Inflammatory macrophage (primary cell): ENCODE measurements at regions not wholly inside any gene's neighbourhood (a gene's known extent, or its start where the extent isn't known, plus 50 kb on each side); places are given as distances from the start of the nearest gene placed in this dataset.
A peak's percentile ranks its signal among the peaks of the same experiment; 100 is the strongest.

ENCODE experiments used
- DNase-seq, 2 donors: peaks; one replicate each; pipeline ENCODE4 v3.0.0-alpha.2; 2020 to 2022

DNA sequence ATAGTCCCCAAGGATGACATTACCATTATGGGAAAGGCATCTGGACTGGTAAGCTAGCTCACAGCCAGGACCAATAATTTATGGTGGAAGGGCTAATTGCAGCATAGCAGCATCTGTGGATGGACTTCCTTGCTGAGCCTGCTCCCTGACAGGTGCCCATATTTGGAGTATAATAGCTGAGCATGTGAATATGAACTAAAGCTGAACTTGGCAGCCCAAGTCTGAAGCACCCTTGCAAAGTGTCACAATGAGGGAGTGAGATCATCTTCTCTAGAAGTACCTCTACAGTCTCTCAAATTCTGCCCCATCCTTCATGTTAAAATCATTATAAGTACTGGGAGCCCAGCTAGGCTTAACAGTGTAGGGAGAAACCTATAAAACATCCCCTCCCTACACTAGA, 128.2 kb upstream of the INPP4B start:
- no peak for DNase-seq

DNA sequence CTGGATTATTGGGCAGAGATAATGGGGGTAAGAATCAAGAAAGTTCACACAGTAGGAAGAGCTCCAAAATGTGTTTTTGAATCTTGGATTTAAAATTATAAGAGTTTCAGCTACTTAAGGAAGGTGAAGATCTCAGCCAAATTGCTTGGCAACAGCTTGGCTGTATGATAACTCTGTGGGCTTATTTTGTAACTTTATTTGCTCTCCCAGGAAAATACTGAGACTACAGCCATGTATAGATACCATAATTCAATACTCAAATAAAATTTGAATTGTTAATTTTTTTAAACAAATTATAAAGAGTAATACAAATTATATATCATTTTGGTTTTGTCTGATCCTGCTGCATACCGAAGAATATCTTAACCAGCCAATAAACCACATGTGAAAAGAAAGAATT, 129.5 kb upstream of the INPP4B start:
- DNase-seq: no peak

DNA sequence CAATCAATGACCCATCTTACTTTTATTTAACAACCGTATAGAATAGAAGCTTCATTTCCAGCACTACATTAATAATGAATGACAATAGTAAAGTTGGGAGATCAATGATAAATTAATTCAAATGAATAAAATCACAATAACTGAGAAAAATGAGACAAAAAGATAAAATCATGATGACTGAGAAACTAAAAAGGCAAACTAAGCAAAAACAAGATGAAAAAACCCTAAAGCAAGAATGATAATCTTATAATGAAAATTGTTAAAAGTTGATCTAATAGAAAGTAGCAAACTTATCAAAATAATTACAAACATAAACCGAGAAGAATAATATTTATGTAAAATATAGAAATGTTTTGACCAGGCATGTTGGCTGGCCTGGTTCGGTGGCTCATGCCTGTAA, 130.4 kb upstream of the INPP4B start:
- DNase-seq: no peak

DNA sequence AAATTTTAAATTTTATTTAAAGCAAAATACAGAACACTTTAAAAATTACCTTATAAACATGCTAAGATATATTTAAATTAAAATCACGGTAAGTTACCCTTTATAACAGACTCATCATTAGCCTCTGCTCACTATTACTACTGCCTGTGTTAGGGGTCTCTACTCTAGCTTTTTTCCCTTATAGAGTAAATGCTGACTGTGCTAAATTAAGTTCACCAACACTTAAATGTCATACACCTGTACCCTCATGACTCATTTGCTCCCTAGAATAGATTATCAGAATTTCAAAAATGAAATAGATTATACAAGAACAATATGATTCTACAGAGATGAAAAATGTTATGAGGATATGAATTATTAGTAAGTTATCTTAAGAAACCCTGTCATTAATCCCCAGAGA, 131.1 kb upstream of the INPP4B start:
- no peak for DNase-seq

GRCh38 chr4:142983065-142983464, 137.0 kb upstream of the INPP4B start:
- DNase-seq: no peak

DNA sequence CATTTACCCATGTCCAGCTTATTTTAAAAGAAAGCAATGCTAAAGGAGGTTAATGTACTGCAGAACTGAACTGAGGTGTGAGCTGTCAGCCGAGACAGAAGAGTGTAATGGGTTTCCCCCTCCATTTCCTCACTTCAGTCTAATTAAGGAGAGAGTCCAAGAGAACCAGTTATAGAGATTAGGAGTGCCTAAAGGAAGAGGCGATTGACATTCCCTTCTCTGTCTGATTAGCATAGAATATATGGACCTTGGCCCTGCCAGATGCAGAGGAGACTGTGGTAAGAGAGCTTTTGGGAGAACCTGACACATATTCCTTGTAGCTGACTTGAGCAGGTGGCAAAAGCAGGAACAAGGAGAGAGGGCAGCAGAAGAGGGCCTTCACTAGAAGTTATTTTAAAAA, 137.5 kb upstream of the INPP4B start:
- DNase-seq: no peak

- peak; percentile 6 to 19 for DNase-seq
Measured at GRCh38 chr4:142984871-142985585, 138.9 kb upstream of the INPP4B start.

GRCh38 chr4:143016171-143016570, 168.5 kb upstream of the USP38 start:
- DNase-seq: no peak

- no peak for DNase-seq
Measured at GRCh38 chr4:143017210-143017609, 167.5 kb upstream of the USP38 start.

- DNase-seq: no peak
Measured at GRCh38 chr4:143019351-143019750, 165.4 kb upstream of the USP38 start.

DNA sequence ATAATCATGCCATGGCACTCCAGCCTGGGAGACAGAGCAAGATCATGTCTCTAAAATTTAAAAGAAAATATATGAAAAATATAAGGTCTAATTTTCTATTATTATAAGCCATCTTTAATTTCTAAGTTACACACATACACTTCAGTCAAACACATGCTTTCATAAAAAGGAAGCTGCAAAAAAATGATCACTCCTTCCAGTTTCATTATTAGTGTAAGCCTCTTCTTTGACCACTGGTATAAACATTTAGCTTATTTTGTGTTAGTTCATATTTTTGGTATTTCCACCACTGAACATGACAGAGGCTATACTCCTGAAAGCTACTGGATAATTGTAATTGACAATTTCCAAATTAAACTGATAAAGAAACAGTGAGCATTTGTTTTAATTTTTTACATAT, 163.3 kb upstream of the USP38 start:
- DNase-seq: peak; percentile 60 to 82

DNA sequence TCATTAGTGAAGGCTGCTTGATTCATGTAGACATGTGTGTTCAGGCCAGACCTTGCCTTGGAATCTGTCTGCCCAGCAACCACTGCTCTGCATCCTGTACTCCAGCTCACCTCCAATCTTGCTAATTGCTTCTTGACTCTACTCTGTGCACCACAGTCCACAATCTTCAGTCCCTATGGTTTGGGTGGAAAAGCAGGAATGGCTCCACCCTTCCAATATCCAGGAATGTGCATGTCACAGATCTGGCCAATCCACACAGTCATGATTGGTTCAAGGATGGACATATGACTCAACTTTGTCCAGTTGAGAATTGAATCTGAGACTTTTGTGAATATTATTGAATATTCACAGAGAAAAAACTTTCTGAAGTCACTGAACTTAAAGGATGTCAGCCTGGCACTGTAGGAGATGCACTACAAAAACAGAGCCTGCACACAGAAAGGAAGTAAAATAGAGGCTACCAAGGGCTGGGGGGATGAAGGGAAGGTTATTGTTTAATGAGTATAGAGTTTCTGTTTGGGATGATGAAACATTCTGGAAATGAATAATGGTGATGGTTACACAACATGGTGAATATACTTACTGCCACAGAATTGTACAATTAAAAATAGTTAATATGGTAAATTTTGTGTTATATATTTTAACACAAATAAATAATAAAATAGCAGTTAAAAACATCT, 161.3 kb upstream of the USP38 start:
- DNase-seq: peak in 1 of 2 donors; percentile 49

GRCh38 chr4:143025081-143025704, 159.5 kb upstream of the USP38 start:
- DNase-seq: peak; percentile 34 to 52

- DNase-seq: no peak
Measured at GRCh38 chr4:143026459-143027170, 158.1 kb upstream of the USP38 start.

DNA sequence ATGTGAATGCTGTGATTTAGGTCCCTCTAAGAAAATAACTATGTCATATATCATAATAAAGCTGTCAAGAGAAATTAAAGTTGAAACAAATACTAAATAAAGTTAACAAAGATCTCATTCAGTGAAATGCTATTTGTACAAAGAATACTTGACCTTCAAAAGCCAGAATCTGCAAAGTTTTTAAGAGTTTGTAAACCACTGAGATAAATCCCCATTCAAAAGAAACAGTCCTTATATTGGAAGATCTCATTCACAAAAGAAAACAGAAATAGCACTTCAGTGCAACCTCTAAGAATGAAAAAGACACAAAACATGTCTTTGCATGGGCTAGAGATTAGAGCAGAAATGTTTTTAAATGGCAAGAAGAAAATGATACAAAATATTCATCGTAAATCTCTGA, 149.1 kb upstream of the USP38 start:
- no peak for DNase-seq

DNA sequence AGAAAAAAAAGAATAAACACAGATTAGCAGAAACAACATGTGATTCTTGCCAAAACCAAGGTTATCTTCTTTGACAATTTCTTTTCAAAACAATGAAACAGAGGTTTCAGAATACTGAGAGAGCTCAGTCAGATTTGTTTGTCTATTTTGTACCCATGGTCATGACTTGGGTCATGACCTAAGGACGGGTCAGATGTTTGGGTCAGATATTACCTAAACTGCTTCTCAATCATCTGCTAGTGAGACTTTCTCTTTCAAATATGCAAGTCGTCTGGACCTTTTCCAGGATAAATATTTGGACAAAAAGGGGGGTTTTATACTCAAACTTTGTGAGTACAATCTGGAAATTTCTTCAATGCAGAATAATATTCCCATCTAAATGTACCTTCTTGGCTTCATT, 148.3 kb upstream of the USP38 start:
- DNase-seq: no peak

DNA sequence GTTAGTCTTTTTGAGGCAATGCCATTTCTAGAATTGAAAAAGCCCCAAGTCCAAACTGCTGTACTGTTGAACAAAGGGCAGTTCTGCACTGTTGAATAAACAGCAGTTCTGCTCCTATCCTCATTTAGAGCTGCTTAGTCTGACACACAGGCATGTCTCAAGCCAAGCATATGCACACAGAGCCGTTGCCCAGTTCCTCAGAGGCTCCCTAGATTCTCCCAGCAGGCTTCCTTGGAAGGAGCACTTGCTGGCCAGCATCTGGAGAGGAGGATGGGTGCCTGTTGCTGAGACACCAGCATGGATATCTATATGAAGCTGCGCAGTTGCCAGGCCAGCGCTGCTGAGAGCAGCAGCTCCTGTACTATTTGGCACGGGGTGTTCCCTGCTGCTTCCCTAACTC, 138.3 kb upstream of the USP38 start:
- no peak for DNase-seq

DNA sequence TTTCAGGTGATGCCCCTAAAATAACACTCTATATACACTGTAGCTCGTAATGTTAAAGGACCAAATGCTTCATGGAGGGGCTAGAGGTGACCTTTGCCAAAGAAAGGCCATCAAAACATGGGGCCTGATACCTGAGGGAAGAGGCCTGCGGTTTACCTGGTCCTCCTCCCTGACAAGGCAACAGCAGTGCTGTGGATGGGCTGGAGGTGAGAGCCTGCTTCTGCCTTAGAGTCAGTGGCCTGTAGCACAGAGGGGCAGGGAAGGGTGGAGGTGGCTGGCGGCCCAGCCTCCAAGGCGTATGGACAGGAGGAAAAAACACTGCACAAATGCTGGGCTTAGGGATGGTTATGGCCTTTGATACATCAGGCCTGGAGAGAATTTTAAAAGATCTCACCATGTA, 137.8 kb upstream of the USP38 start:
- DNase-seq: no peak

- peak in 1 of 2 donors; percentile 52 for DNase-seq
Measured at GRCh38 chr4:143054971-143055370, 129.7 kb upstream of the USP38 start.

DNA sequence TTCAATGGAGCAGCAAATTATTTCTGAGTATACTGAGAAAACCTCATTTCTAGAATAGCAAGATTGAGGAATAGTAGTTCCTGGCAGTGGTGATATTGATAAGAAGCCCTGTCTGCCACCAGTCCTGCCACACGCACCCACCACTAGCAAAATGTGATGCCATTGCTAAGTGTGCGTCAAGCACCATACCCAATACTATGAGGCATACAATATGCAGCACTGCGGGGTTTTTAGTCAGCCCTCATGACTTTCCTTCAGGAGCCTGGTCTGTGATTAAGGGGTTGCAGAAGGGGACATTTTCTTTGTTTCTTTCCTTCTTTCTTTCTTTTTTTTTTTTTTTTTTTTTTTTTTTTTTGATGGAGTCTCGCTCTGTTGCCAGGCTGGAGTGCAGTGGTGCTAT, 128.7 kb upstream of the USP38 start:
- DNase-seq: no peak

- DNase-seq: no peak
Measured at GRCh38 chr4:143071351-143071750, 113.4 kb upstream of the USP38 start.

DNA sequence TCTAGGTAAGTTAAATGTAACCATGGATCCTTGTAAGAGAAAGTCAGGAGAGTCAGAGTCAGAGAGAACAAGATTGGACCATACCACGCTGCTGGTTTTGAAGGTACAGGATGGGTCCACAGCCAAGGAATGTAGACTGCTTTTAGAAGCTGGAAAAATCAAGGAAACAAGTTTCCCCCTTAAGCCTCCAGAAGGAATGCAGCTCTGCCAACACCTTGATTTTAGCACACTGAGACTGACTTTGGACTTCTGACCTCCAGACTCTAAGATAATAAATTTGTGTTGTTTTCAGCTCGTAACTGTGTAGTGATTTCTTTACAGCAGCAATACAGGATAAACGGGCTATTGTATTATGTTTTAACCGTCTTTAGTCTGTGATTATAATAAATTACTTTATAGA, 108.0 kb upstream of the USP38 start:
- no peak for DNase-seq

DNA sequence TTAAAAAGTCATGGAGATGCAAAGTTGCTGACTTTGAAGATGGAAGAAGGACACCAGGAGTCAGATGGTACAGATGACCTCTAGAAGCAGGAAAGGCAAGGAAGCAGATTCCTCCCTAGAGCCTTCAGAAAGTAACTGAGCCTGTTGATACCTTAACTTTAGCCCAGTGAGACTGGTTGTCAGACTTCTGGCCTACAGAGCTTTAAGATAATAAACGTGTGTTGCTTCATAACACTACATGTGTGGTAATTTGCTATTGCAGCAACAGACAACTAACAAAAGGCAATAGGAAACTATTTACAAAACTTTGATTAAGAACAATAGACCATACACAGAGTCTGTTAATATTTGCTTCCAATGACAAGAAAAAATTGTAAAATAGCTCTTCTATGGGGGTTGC, 102.0 kb upstream of the USP38 start:
- DNase-seq: peak; percentile 13 to 53
